ENCODE measurements at regions not wholly inside any gene's neighbourhood (a gene's known extent, or its start where the extent isn't known, plus 50 kb on each side); places are given as distances from the start of the nearest gene placed in this dataset.

DNA sequence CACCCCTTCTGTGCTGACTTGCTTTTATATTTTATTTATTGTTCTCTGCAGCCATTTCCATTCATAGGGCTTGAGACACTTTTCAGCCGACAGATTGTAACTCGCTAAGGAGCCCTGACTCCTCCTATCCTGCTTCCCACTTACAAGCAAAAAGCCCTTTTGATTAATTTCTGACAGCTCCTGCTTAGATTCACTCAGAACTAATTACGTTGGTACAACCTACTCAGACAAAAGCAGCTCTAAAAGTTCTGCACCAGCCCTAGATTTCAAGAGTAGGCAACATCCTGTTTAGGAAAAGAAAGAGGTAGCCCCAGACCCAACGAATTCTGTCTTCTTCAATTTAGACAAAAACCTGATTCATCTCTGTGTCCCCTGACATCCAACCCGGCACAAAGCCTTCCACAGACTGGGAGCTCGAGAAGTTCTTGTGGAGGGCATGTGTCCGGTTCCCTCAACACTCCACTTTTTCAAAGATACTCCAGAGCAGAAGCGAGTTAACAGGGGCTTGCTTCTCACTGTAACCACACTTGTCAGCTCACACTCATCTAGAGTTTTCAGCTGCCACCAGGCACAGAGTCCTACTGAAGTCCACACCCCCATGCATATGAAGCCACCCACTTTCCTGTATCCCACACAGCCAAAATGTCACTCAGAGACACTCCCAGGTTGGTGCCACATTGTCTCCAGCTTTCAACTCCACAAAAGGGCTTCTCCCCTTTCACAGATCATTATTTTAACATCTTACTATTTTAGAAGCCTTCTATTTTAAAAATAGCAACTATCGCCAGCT, 113.6 kb upstream of the NFE2L3 start:
- no peak for TF ChIP-seq ZNF274 (IDR thresholded peaks at IDR 0.05; ENCODE audit: low read depth, low read length)
- no peak for TF ChIP-seq YY1 (IDR thresholded peaks at IDR 0.05; ENCODE audit: insufficient read depth, insufficient read length)
- TF ChIP-seq SUZ12 (IDR thresholded peaks at IDR 0.05; ENCODE audit: extremely low read depth, insufficient read depth, insufficient read length) = no peak

Data from NT2/D1 (cell line).